Right forelimb (tissue), 1 donor: ENCODE measurements at regions not wholly inside any gene's neighbourhood (a gene's known extent, or its start where the extent isn't known, plus 50 kb on each side); places are given as distances from the start of the nearest gene placed in this dataset.
"Not testable (repeated sequence)": the region's sequence is repeated elsewhere in the genome, so short reads cannot be mapped to it uniquely, and the experiment has no call there.

Experiments used
- DNase-seq: peaks from one replicate; pipeline ENCODE4 v3.0.0-alpha.2; 2018

DNA sequence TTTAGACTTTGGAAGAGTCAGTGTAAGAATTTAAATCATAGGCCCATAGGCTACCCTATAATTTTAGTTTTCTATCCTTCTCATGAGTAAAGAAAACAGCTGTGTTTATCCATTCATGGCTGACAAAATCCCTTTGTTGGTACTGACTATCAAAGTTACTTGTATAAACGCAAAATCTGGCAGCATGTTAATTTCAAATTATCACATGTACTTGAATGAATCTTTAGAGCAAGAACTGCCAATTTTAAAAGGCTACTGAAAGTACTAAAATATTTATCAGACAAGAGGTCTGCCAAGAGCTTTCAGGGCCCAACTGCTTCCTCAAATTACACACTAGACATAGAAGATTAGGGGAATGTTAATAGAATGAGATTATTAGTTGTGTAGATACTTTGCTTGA lies 66.6 kb downstream of the MYL12B start:
- DNase-seq, result no peak

DNA sequence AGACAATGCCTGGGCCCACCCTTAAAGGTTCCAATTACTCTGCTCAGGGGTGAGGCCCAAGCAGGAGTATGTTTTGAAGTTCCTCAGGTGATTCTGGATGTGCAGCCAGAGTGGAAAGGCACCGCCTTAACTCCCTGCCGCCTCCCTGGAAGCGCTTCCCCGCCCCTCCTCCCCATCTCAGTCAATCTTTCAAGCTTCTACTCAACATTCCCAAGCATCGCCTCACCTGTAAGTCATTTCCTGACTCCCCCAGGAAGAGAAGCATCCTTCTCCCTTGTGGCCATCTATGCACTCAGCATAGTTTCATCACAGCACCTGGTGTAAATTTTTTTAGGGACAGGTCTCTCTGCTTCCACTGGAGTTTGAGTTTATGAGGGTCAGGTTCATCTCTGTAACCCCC lies 67.5 kb downstream of the MYL12B start:
- DNase-seq, result no peak

- no peak for DNase-seq
Measured at GRCh38 chr18:3329872-3330271, 67.9 kb downstream of the MYL12B start.

GRCh38 chr18:3330622-3331021 lies 68.7 kb downstream of the MYL12B start:
- DNase-seq, result no peak

DNA sequence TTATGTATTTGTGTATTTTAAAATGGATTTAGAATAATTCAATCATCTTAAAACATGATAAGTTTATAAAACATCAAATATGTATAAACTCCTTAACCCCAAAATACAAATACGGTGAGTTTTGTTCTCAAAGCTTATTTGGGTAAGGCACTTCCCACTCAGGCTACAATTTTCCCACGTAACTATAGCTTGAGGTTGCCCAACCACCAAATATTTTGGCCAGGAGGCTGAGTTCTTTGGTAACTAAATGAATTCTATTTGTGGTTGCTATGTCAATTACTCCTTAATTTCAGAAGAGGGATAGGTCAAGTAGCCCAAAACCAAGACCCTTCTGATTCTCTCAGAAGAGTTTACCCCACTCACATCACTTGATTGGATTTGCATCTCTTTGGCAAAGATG lies 70.4 kb downstream of the MYL12B start:
- no peak for DNase-seq

DNA sequence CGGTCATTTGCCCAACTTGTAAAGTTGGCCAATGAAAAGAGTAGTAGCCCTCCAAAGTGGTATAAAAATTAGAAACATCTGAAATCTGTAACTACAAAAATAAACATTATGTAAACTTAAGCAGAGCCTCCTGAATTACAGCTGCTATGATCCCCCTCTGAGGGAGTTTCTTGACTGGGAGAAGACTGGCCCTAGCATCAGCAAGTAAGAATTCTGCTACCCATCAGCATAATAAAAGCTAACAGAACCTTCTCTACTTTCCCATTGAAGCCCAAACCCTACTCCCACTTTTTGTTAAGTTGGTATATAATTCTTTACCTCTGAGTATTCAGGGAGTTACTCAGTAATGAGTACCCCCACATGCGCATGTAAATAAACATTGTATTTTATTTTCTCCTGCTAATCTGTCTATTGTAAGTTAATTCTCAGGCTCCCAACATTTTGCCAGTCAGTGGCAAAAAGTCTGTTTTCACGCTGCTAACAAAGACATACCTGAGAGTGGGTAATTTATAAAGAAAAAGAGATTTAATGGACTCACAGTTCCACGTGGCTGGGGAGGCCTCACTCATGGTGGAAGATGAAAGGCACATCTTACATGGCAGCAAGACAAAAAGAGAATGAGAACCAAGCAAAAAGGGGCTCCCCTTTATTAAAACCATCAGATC lies 71.3 kb downstream of the MYL12B start:
- no peak for DNase-seq

DNA sequence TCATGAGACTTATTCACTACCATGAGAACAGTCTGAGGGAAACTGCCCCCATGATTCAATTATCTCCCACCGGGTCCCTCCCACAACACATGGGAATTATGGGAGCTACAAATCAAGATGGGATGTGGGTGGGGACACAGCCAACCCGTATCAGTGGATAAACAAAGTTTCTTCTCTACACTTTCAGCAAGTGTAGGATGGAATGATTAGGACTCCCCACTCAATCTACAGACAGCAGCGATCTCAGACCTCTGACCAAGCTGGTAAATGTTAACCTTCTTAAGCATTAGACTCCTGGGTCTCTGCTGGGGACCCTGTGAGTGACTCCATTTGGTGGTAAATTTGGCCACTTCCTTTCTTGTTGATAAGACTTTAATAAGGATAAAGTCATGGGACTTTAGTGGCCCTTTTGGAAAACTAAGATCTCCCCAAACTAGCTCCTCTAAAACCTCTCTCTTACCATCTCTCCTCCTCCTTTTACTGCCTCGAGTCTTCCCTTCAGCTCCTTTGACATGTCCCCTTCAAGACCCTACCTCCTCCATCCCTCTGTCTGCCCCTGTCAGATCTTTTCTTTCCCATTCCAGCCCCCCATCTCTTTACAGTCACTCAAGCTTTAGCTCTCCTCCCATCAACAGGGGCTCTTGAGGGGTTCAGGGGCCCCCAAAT lies 71.9 kb downstream of the MYL12B start:
- no peak for DNase-seq

DNA sequence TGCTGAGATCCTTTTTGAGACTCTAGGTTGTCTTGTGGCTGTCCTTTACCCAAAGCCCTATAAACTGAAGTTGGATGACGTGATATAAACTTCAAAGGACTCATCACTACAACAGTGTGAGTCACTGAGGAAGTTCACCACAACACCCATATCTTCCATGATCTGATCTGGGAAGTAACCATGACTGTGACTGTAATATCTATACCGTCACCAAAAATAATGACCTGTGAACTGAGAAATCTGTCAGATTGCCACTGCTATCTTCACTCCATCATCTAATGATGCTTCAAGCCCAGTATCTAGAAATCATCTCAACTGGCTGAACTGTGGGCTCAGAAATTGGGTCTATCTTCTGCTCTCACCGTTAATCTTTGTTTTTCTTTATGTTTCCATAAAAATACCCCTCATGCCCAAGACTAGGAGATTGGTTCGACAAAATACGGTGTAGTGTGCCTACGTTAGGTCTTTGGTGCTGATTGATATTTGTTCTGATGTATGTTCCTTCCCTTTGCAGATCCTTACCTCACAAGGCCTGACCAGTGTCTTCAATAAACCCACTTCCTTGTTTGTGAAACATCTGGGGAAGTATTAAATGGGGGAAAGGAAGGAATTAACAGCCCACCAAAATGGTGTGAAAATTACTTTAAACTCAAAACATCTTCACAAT lies 78.2 kb downstream of the MYL12B start:
- DNase-seq, result no peak

DNA sequence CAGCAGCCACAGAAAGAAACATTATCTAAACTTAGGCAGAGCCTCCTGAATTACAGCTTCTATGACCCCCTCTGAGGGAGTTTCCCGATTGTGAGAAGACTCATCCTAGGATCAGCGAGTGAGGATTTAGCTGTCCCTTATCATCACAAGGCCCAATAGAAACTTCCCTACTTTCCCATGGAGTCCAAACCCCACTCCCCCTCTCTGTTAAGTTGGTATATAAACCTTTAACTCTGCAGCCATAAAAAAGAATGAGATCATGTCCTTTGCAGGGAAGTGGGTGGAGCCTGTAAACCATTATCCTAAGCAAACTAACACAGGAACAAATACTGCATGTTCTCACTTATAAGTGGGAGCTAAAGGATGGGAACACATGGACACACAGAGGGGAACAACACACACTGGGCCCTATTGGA lies 78.8 kb downstream of the MYL12B start:
- DNase-seq, result no peak

GRCh38 chr18:3342628-3343027 lies 80.7 kb downstream of the MYL12B start:
- DNase-seq, result no peak

GRCh38 chr18:3345452-3345851 lies 83.5 kb downstream of the MYL12B start:
- DNase-seq, result no peak

GRCh38 chr18:3345885-3346284 lies 84.0 kb downstream of the MYL12B start:
- DNase-seq, result peak; percentile 49

DNA sequence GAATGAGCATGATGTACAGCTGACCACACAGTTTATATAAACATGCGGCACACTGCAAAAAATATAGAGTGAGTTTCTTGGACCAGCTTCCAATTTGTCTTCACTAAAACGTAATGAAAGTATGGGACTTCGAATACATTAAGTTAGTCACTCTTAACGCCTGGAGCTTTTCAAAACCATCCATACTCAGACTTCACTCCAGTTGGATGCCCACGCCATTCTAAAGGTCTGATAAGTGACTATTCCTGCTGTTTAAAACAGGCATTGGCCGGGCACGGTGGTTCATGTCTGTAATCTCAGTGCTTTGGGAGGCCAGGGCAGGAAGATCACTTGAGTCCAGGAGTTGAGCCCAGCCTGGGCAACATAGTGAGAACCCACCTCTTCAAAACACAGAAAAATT lies 84.6 kb downstream of the MYL12B start:
- DNase-seq, result no peak

- no peak for DNase-seq
Measured at GRCh38 chr18:3347286-3347803, 85.4 kb downstream of the MYL12B start.

- no peak for DNase-seq
Measured at GRCh38 chr18:3348176-3348575, 86.2 kb downstream of the MYL12B start.

GRCh38 chr18:3349046-3349841 lies 87.3 kb downstream of the MYL12B start:
- not testable (repeated sequence) for DNase-seq

GRCh38 chr18:3350021-3350420 lies 88.1 kb downstream of the MYL12B start:
- DNase-seq, result no peak

DNA sequence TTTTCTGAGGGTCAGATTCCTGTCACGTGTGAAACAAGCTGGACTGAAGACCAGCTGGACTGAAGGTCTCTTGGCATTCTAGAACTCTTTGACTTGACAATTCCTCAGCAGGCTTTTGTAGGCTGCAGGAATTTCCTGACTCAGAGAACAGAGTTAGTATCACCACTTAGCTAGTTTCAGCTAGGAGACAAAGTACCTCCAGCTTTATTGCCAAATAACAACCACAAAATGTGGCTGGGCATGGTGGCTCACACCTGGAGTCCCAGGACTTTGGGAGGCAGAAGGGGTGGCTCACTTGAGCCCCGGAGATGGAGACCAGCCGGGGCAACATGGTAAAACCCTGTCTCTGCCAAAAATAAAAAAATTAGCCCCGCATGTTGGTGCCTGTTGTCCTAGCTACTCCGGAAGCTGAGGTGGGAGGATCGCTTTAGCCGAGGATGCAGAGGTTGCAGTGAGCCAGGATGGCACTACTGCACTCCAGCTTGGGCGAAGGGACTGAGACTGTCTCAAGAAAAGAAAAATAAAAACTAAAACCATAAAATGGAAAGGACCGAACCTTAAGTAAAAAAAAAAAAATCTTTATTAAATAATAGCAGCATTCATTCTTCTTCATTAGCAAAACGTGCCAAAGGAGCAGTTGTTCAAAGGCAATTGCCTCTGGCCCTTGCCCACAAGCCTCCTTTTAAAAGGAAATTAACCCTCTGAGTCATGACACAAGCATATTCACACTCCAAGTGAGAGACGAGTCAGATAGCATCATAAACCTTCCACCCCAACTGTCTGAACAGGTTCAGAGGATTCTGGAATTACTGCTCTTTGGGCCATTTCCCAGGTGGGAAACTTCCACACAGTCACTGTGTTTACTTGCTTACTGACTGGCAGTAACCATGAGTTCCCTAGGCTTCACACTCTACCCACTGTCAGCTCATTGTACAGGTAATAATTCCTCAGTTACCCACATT lies 88.9 kb downstream of the MYL12B start:
- DNase-seq, result no peak

- DNase-seq, result no peak
Measured at GRCh38 chr18:3354506-3354905, 92.6 kb downstream of the MYL12B start.

- no peak for DNase-seq
Measured at GRCh38 chr18:3356614-3357013, 93.4 kb upstream of the TGIF1 start.

- DNase-seq, result no peak
Measured at GRCh38 chr18:3357516-3357915, 92.5 kb upstream of the TGIF1 start.

GRCh38 chr18:3358310-3358709 lies 91.7 kb upstream of the TGIF1 start:
- no peak for DNase-seq
